ENCODE measurements at regions not wholly inside any gene's neighbourhood (a gene's known extent, or its start where the extent isn't known, plus 50 kb on each side); places are given as distances from the start of the nearest gene placed in this dataset.

GRCh38 chr9:18404434-18405029 lies 69.4 kb upstream of the ADAMTSL1 start:
- no peak for DNase-seq

- no peak for DNase-seq
These were observed 68.7 kb upstream of the ADAMTSL1 start for GRCh38 chr9:18405240-18405639.

GRCh38 chr9:18410983-18411382 lies 63.0 kb upstream of the ADAMTSL1 start:
- no peak for DNase-seq

DNA sequence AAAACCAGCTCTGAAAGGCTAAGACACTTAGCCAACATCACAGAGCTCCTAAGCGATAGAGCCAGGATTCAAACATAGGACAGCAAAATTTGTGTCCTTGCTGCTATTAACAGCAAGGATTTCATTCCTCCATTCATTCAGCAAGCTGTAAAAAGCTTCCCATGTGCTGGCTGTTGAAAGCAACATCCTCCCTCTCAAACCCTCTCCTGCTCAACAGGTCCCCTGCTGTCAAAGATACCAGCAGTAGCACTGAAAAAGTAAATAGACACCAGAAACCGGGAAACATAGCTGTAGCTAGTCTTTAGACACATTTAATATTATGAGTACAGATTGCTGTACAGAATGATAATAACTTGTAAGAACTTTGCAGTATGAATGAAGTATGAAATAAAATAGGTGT lies 52.6 kb upstream of the ADAMTSL1 start:
- no peak for DNase-seq

- DNase-seq: no peak
These were observed 51.5 kb upstream of the ADAMTSL1 start for GRCh38 chr9:18422296-18423036.

DNA sequence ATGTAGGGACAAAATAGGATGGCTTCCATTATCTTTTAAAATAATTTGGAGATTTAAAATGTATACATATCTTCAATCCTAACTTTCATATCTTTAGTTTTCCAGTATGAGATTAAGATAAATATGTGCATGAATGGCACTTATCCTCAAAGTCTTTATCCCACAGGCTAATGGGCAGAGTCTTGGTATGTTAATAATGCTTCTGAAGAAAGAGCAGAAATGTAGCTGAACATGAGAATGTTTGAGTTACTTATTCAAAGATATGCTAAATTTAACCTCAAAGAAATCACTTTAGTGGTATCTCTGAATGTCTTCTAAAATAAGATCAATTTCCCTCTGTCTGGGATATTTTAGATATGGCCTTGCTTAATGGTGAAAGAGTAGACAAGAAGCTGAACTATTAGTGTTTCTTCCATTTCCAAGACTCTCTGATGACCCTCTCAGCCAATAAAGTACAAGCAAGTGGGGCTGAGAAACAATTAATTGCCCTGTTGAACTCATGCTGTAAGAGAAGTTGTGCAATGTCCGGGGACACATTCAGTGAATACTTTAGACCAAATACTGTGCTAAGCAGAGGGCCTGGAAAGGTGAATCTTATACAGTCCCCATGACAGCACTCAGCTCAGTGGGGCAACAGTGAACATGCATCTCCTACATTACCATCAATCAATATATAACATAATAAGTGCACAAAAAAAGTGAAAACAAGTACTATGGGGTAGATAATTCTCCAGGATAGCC lies 50.0 kb upstream of the ADAMTSL1 start:
- DNase-seq: no peak

All from stimulated activated CD4-positive, alpha-beta T cell treated with anti-CD3 and anti-CD28 coated beads, Interleukin-4, amount 100 ng/mL, for 24 hours (primary cell).